ENCODE measurements at regions not wholly inside any gene's neighbourhood (a gene's known extent, or its start where the extent isn't known, plus 50 kb on each side); places are given as distances from the start of the nearest gene placed in this dataset.
A peak's percentile ranks its signal among the peaks of the same experiment; 100 is the strongest.

GRCh38 chr4:166335256-166335938 lies 462.4 kb downstream of the TLL1 start:
- Histone ChIP-seq H3K4me1 (ENCODE audit: control insufficient read depth, insufficient read depth, low read length) (no peaks in the 10 kb centered on the region), H3K4me3 (ENCODE audit: low read length) (no peak overlapping the region), H3K36me3 (ENCODE audit: control insufficient read depth, insufficient read depth, low read length) (no peaks in the 10 kb centered on the region), H3K9me3 (ENCODE audit: control insufficient read depth, low read depth, low read length) (no peaks in the 10 kb centered on the region), H3K27ac (ENCODE audit: low read length) (no peak overlapping the region), H3K27me3 (ENCODE audit: control insufficient read depth, insufficient read depth, low read length) (no peaks in the 10 kb centered on the region)
- DNase-seq = no peak
- 88% methylated on average over 3 of the region's 4 CpGs for WGBS (ENCODE audit: insufficient coverage, low lambda C conversion rate)

GRCh38 chr4:166341992-166342391 lies 469.0 kb downstream of the TLL1 start:
- no peaks in the 10 kb centered on the region for H3K4me1 ChIP-seq (ENCODE audit: control insufficient read depth, insufficient read depth, low read length)
- no peaks in the 10 kb centered on the region for H3K9me3 ChIP-seq (ENCODE audit: control insufficient read depth, low read depth, low read length)
- 100% methylated on average over 2 of the region's 4 CpGs for WGBS (ENCODE audit: insufficient coverage, low lambda C conversion rate)
- no peaks in the 10 kb centered on the region for H3K36me3 ChIP-seq (ENCODE audit: control insufficient read depth, insufficient read depth, low read length)
- H3K4me3 ChIP-seq (ENCODE audit: low read length) = no peak overlapping the region
- no peak for DNase-seq
- no peak overlapping the region for H3K27ac ChIP-seq (ENCODE audit: low read length)
- no peaks in the 10 kb centered on the region for H3K27me3 ChIP-seq (ENCODE audit: control insufficient read depth, insufficient read depth, low read length)

GRCh38 chr4:166363198-166363597 lies 490.2 kb downstream of the TLL1 start:
- no peaks in the 10 kb centered on the region for H3K4me1 ChIP-seq (ENCODE audit: control insufficient read depth, insufficient read depth, low read length)
- 90% methylated on average over 2 of the region's 2 CpGs for WGBS (ENCODE audit: insufficient coverage, low lambda C conversion rate)

GRCh38 chr4:166366012-166366411 lies 493.0 kb downstream of the TLL1 start:
- Histone ChIP-seq H3K36me3 (ENCODE audit: control insufficient read depth, insufficient read depth, low read length) (no peaks in the 10 kb centered on the region), H3K27ac (ENCODE audit: low read length) (no peak overlapping the region), H3K27me3 (ENCODE audit: control insufficient read depth, insufficient read depth, low read length) (no peaks in the 10 kb centered on the region), H3K4me1 (ENCODE audit: control insufficient read depth, insufficient read depth, low read length) (no peaks in the 10 kb centered on the region), H3K9me3 (ENCODE audit: control insufficient read depth, low read depth, low read length) (no peaks in the 10 kb centered on the region), H3K4me3 (ENCODE audit: low read length) (no peak overlapping the region)
- no CpG with 5 or more reads among the region's 3 CpGs for WGBS (ENCODE audit: insufficient coverage, low lambda C conversion rate)
- no peak for DNase-seq

More at GRCh38 chr4:166363198-166363597, 490.2 kb downstream of the TLL1 start:
- Histone ChIP-seq H3K27me3 (ENCODE audit: control insufficient read depth, insufficient read depth, low read length) (no peaks in the 10 kb centered on the region), H3K36me3 (ENCODE audit: control insufficient read depth, insufficient read depth, low read length) (no peaks in the 10 kb centered on the region), H3K27ac (ENCODE audit: low read length) (no peak overlapping the region), H3K4me3 (ENCODE audit: low read length) (no peak overlapping the region), H3K9me3 (ENCODE audit: control insufficient read depth, low read depth, low read length) (no peaks in the 10 kb centered on the region)
- no peak for DNase-seq

- Histone ChIP-seq H3K4me1 (ENCODE audit: control insufficient read depth, insufficient read depth, low read length) (no peaks in the 10 kb centered on the region), H3K36me3 (ENCODE audit: control insufficient read depth, insufficient read depth, low read length) (no peaks in the 10 kb centered on the region), H3K27ac (ENCODE audit: low read length) (no peak overlapping the region), H3K4me3 (ENCODE audit: low read length) (no peak overlapping the region), H3K9me3 (ENCODE audit: control insufficient read depth, low read depth, low read length) (peaks cover 12% of the 10 kb centered on the region), H3K27me3 (ENCODE audit: control insufficient read depth, insufficient read depth, low read length) (no peaks in the 10 kb centered on the region)
- 100% methylated on average over 1 of the region's 1 CpG for WGBS (ENCODE audit: insufficient coverage, low lambda C conversion rate)
- DNase-seq = no peak
Measured at GRCh38 chr4:166377578-166377977, 504.5 kb downstream of the TLL1 start.

- H3K36me3 ChIP-seq (ENCODE audit: control insufficient read depth, insufficient read depth, low read length) = no peaks in the 10 kb centered on the region
- 62% methylated on average over 3 of the region's 6 CpGs for WGBS (ENCODE audit: insufficient coverage, low lambda C conversion rate)
- no peaks in the 10 kb centered on the region for H3K27me3 ChIP-seq (ENCODE audit: control insufficient read depth, insufficient read depth, low read length)
- H3K9me3 ChIP-seq (ENCODE audit: control insufficient read depth, low read depth, low read length) = no peaks in the 10 kb centered on the region
- H3K4me3 ChIP-seq (ENCODE audit: low read length) = no peak overlapping the region
- no peak for DNase-seq
- H3K4me1 ChIP-seq (ENCODE audit: control insufficient read depth, insufficient read depth, low read length) = no peaks in the 10 kb centered on the region
- no peak overlapping the region for H3K27ac ChIP-seq (ENCODE audit: low read length)
Measured at GRCh38 chr4:166386491-166387360, 513.7 kb downstream of the TLL1 start.

GRCh38 chr4:166391501-166391900 lies 518.5 kb downstream of the TLL1 start:
- H3K4me3 ChIP-seq (ENCODE audit: low read length) = no peak overlapping the region
- H3K27ac ChIP-seq (ENCODE audit: low read length) = no peak overlapping the region
- H3K36me3 ChIP-seq (ENCODE audit: control insufficient read depth, insufficient read depth, low read length) = no peaks in the 10 kb centered on the region
- H3K9me3 ChIP-seq (ENCODE audit: control insufficient read depth, low read depth, low read length) = no peaks in the 10 kb centered on the region
- no peaks in the 10 kb centered on the region for H3K27me3 ChIP-seq (ENCODE audit: control insufficient read depth, insufficient read depth, low read length)
- DNase-seq = peak in 1 of 2 donors; percentile 19
- H3K4me1 ChIP-seq (ENCODE audit: control insufficient read depth, insufficient read depth, low read length) = no peaks in the 10 kb centered on the region
- WGBS (ENCODE audit: insufficient coverage, low lambda C conversion rate) = 86% methylated on average over 1 of the region's 1 CpG

GRCh38 chr4:166399021-166399420 lies 526.0 kb downstream of the TLL1 start:
- H3K27me3 ChIP-seq (ENCODE audit: control insufficient read depth, insufficient read depth, low read length) = no peaks in the 10 kb centered on the region
- DNase-seq = no peak
- no peaks in the 10 kb centered on the region for H3K9me3 ChIP-seq (ENCODE audit: control insufficient read depth, low read depth, low read length)
- H3K4me1 ChIP-seq (ENCODE audit: control insufficient read depth, insufficient read depth, low read length) = no peaks in the 10 kb centered on the region
- no peak overlapping the region for H3K4me3 ChIP-seq (ENCODE audit: low read length)
- H3K27ac ChIP-seq (ENCODE audit: low read length) = no peak overlapping the region
- H3K36me3 ChIP-seq (ENCODE audit: control insufficient read depth, insufficient read depth, low read length) = no peaks in the 10 kb centered on the region
- WGBS (ENCODE audit: insufficient coverage, low lambda C conversion rate) = no CpG with 5 or more reads among the region's 1 CpG

- DNase-seq = peak in 1 of 2 donors; percentile 14
- Histone ChIP-seq H3K36me3 (ENCODE audit: control insufficient read depth, insufficient read depth, low read length) (no peaks in the 10 kb centered on the region), H3K9me3 (ENCODE audit: control insufficient read depth, low read depth, low read length) (no peaks in the 10 kb centered on the region), H3K4me1 (ENCODE audit: control insufficient read depth, insufficient read depth, low read length) (no peaks in the 10 kb centered on the region), H3K4me3 (ENCODE audit: low read length) (no peak overlapping the region), H3K27me3 (ENCODE audit: control insufficient read depth, insufficient read depth, low read length) (no peaks in the 10 kb centered on the region), H3K27ac (ENCODE audit: low read length) (no peak overlapping the region)
- WGBS (ENCODE audit: insufficient coverage, low lambda C conversion rate) = 14% methylated on average over 2 of the region's 5 CpGs
Measured at GRCh38 chr4:166400270-166400894, 527.3 kb downstream of the TLL1 start.

- no peaks in the 10 kb centered on the region for H3K9me3 ChIP-seq (ENCODE audit: control insufficient read depth, low read depth, low read length)
- DNase-seq = no peak
- WGBS (ENCODE audit: insufficient coverage, low lambda C conversion rate) = no CpG with 5 or more reads among the region's 1 CpG
- no peak overlapping the region for H3K4me3 ChIP-seq (ENCODE audit: low read length)
- H3K4me1 ChIP-seq (ENCODE audit: control insufficient read depth, insufficient read depth, low read length) = no peaks in the 10 kb centered on the region
- H3K27ac ChIP-seq (ENCODE audit: low read length) = no peak overlapping the region
- no peaks in the 10 kb centered on the region for H3K36me3 ChIP-seq (ENCODE audit: control insufficient read depth, insufficient read depth, low read length)
- no peaks in the 10 kb centered on the region for H3K27me3 ChIP-seq (ENCODE audit: control insufficient read depth, insufficient read depth, low read length)
Measured at GRCh38 chr4:166413356-166413755, 540.3 kb downstream of the TLL1 start.
